SIG-M5 treated with dmso at 0.1 percent for 504 hours (cell line): ENCODE measurements at regions not wholly inside any gene's neighbourhood (a gene's known extent, or its start where the extent isn't known, plus 50 kb on each side); places are given as distances from the start of the nearest gene placed in this dataset.

ENCODE experiments used
- DNase-seq: peaks from one replicate; lab custom pipeline; 2025; ENCODE audit not compliant: unreplicated experiment; lab: John Stamatoyannopoulos, UW

GRCh38 chr13:100941377-100942368 is 267.1 kb upstream of the TMTC4 start:
- no peak for DNase-seq

- DNase-seq = no peak
These were observed 266.1 kb upstream of the TMTC4 start for GRCh38 chr13:100940658-100941057.

DNA sequence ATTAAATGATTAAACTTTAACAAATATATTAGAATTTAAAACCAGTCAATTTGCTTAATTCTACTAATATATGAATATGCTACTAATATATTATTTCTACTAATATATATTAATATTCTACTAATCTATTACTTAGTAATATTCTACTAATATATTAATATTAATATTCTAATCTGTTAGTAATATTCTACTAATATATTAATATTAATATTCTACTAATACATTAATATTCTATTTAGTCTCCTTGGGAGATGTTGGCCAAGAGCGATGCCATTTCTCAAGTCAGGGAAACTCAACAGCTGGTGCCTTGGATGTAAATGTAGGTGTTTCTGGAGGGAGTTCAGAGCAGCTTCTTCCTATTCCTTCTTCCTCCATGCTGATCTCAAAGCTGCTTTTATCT is 259.2 kb upstream of the TMTC4 start:
- no peak for DNase-seq

GRCh38 chr13:100922599-100922998 is 248.0 kb upstream of the TMTC4 start:
- DNase-seq = no peak

GRCh38 chr13:100921139-100921538 is 246.5 kb upstream of the TMTC4 start:
- DNase-seq = no peak

GRCh38 chr13:100917011-100917410 is 242.4 kb upstream of the TMTC4 start:
- no peak for DNase-seq

GRCh38 chr13:100913143-100913542 is 238.5 kb upstream of the TMTC4 start:
- DNase-seq = no peak

GRCh38 chr13:100904293-100904976 is 229.8 kb upstream of the TMTC4 start:
- no peak for DNase-seq

GRCh38 chr13:100899720-100900316 is 225.2 kb upstream of the TMTC4 start:
- no peak for DNase-seq

- no peak for DNase-seq
These were observed 223.8 kb upstream of the TMTC4 start for GRCh38 chr13:100898431-100898830.

GRCh38 chr13:100895651-100896050 is 221.1 kb upstream of the TMTC4 start:
- no peak for DNase-seq

DNA sequence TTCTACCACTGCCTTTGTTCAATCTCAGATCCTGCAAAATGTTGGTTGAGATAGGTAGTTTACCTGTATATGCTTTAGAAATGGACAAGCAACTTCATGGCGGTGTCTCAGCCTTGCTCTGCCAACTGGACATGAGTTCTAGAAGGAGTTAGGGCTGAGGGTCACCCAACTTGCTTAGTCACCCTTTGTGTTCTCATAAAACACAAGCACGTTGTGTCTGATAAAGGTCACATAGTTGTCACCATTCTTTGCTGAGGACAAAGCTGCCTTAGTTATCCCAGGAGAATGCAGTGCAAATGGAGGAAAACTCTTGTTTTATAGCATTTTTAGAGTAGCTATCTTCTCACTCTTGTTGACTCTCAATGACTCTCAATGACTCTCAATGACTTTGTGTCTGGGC is 218.4 kb upstream of the TMTC4 start:
- no peak for DNase-seq

GRCh38 chr13:100890645-100891044 is 216.1 kb upstream of the TMTC4 start:
- no peak for DNase-seq

DNA sequence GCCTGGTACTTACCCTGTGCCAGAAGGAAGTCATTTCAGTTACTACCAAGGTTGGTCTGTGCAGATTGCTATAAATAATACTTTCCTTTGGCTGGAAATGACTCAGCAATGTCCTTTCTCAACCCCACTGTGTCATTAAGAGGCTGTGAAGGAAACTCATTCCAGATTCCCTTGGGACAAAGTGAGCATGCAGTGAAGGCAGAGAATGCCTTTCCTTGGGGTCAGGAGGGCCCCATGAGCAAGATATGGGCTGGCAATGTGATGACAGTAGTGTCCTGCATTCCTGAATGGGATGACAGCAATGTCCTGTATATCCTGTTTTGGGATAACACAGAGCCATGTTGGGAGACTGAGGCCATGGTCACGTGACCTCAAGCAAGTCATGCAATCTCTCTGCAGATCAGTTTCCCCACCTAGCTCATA is 213.1 kb upstream of the TMTC4 start:
- no peak for DNase-seq

DNA sequence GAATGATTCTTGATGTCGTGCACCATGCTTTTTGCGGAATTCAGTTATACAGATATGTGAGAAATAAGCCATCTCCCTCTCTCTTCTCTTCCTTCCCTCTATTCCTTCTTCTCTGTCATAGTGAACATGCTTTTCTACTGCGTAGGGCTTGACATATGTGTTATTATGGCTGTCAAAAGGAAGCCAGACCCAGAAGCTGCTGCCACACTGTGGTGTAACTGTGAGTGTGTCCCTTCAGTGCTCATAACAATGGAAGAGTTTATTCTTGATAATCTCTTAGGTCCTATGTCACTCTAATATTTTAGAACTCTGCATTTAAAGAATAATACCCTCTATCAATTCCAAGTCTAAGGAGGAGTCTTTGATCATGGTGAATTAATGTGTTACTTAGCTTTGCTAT is 208.9 kb upstream of the TMTC4 start:
- DNase-seq = no peak

- no peak for DNase-seq
These were observed 206.8 kb upstream of the TMTC4 start for GRCh38 chr13:100881291-100881864.

DNA sequence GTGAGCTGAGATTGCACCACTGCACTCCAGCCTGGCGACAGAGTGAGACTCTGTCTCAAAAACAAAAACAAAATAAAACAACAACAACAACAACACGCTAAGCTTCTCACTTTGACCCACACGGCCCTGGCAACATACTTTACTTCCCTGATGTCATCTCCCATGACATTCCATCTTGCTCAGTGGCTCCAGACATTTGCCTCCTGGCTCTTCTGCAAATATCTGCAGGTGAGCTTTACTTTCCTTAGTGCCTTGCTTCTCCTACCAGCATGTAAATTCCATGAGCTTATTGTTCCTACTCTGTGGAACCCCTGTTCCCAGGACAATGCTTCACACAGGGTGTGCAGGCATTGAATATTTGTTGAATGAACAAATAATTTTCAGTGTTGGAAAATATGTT is 205.6 kb upstream of the TMTC4 start:
- DNase-seq = no peak

- DNase-seq = no peak
These were observed 204.7 kb upstream of the TMTC4 start for GRCh38 chr13:100879255-100879654.

GRCh38 chr13:100876044-100876403 is 201.4 kb upstream of the TMTC4 start:
- DNase-seq = no peak

DNA sequence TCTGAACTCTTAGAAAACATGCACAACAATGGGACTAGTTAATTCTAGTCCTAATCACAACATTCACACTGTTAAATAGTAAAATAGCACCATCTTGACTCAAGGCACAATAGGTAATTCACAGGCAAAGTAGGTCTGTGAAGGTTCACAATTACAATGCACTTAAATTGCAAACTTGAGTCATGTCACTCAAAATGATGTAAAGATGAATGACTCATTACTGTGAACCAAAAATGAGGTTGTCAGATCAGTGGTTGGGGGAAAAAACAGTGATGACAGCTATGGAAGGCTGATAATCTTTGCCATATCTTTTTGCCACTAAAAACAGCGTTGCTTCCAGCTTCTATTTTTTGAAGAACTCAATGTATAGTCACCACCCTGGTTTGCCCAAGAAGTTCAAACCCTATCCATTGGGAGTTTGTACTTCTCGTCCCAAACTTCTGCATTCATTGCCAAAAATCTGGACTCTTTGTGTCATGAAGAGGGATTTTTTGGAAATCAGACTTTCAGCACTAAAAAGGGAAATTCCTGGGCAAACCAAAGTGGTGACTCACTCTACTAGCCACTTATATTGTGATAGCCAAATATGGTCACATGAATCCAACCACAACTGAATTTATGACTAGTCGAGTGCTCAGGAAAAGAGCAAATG is 200.9 kb upstream of the TMTC4 start:
- no peak for DNase-seq

- DNase-seq = no peak
These were observed 198.2 kb upstream of the TMTC4 start for GRCh38 chr13:100872761-100873160.
